Ectodermal cell (in vitro differentiated cells): ENCODE measurements at regions not wholly inside any gene's neighbourhood (a gene's known extent, or its start where the extent isn't known, plus 50 kb on each side); places are given as distances from the start of the nearest gene placed in this dataset.

Experiments
- H3K27ac ChIP-seq: 2 replicates; pipeline ENCODE4 v1.7.0; 2013; ENCODE audit warnings: mild to moderate bottlenecking, low read depth, low read length; ENCODE audit not compliant: insufficient read depth, poor library complexity, severe bottlenecking
- H3K27me3 ChIP-seq: 2 replicates; pipeline ENCODE4 v1.7.0; 2013; ENCODE audit warnings: mild to moderate bottlenecking, low read length; ENCODE audit not compliant: insufficient read depth, control insufficient read depth, poor library complexity, severe bottlenecking
- H3K36me3 ChIP-seq: one replicate; pipeline ENCODE4 v1.7.0; 2013; ENCODE audit warnings: low read length; ENCODE audit not compliant: control insufficient read depth, insufficient read depth
- H3K4me1 ChIP-seq: one replicate; pipeline ENCODE4 v1.7.0; 2013; ENCODE audit warnings: low read length; ENCODE audit not compliant: control insufficient read depth, insufficient read depth
- H3K4me3 ChIP-seq: 2 replicates; pipeline ENCODE4 v1.7.0; 2013; ENCODE audit warnings: low read depth, low read length, control low read depth; ENCODE audit not compliant: insufficient read depth
- H3K9me3 ChIP-seq: 2 replicates; pipeline ENCODE4 v1.7.0; 2013; ENCODE audit warnings: mild to moderate bottlenecking, low read length, moderate library complexity; ENCODE audit not compliant: control insufficient read depth
- WGBS, 2 experiments: methylation state at CpG; one replicate each; pipeline ENCODE4 v1.1.7; 2013; ENCODE audit warnings: missing lambda C conversion rate in 2 of 2; 5-methylcytosine and 5-hydroxymethylcytosine counted together

GRCh38 chr1:200337410-200337809, 72.4 kb downstream of the ZNF281 start:
- Histone ChIP-seq H3K9me3 (no peaks in the 10 kb centered on the region), H3K27me3 (no peaks in the 10 kb centered on the region), H3K27ac (no peak overlapping the region), H3K36me3 (no peaks in the 10 kb centered on the region), H3K4me3 (no peak overlapping the region), H3K4me1 (no peaks in the 10 kb centered on the region)
- WGBS, 2 experiments: 94 to 96% methylated on average over 2 of the region's 2 CpGs

GRCh38 chr1:200336901-200337391, 72.9 kb downstream of the ZNF281 start:
- Histone ChIP-seq H3K27ac (no peak overlapping the region), H3K4me1 (no peaks in the 10 kb centered on the region), H3K36me3 (no peaks in the 10 kb centered on the region), H3K4me3 (no peak overlapping the region), H3K27me3 (no peaks in the 10 kb centered on the region), H3K9me3 (no peaks in the 10 kb centered on the region)
- 69 to 75% methylated on average over 4 of the region's 4 CpGs for WGBS, 2 experiments

GRCh38 chr1:200336101-200336845, 73.6 kb downstream of the ZNF281 start:
- no peaks in the 10 kb centered on the region for H3K36me3 ChIP-seq
- no peak overlapping the region for H3K4me3 ChIP-seq
- H3K27me3 ChIP-seq: no peaks in the 10 kb centered on the region
- H3K4me1 ChIP-seq: no peaks in the 10 kb centered on the region
- no peak overlapping the region for H3K27ac ChIP-seq
- WGBS, 2 experiments: 91 to 92% methylated on average over 3 to 4 of the region's 4 CpGs
- H3K9me3 ChIP-seq: no peaks in the 10 kb centered on the region

GRCh38 chr1:200334661-200335256, 75.1 kb downstream of the ZNF281 start:
- WGBS, 2 experiments: 85 to 96% methylated on average over 2 of the region's 2 CpGs
- no peaks in the 10 kb centered on the region for H3K27me3 ChIP-seq
- no peak overlapping the region for H3K27ac ChIP-seq

GRCh38 chr1:200333329-200333728, 76.5 kb downstream of the ZNF281 start:
- 90 to 95% methylated on average over 7 of the region's 7 CpGs for WGBS, 2 experiments

More at GRCh38 chr1:200334661-200335256, 75.1 kb downstream of the ZNF281 start:
- Histone ChIP-seq H3K9me3 (no peaks in the 10 kb centered on the region), H3K4me1 (peaks cover 10% of the 10 kb centered on the region), H3K36me3 (no peaks in the 10 kb centered on the region), H3K4me3 (no peak overlapping the region)

GRCh38 chr1:200332716-200333115, 77.1 kb downstream of the ZNF281 start:
- no peaks in the 10 kb centered on the region for H3K9me3 ChIP-seq
- no peaks in the 10 kb centered on the region for H3K36me3 ChIP-seq
- no peak overlapping the region for H3K27ac ChIP-seq
- peaks cover 13% of the 10 kb centered on the region for H3K4me1 ChIP-seq
- H3K4me3 ChIP-seq: no peak overlapping the region
- no peaks in the 10 kb centered on the region for H3K27me3 ChIP-seq

More at GRCh38 chr1:200333329-200333728, 76.5 kb downstream of the ZNF281 start:
- Histone ChIP-seq H3K27ac (no peak overlapping the region), H3K4me1 (peaks cover 13% of the 10 kb centered on the region), H3K36me3 (no peaks in the 10 kb centered on the region), H3K4me3 (no peak overlapping the region), H3K9me3 (no peaks in the 10 kb centered on the region), H3K27me3 (no peaks in the 10 kb centered on the region)

- H3K4me3 ChIP-seq: no peak overlapping the region
- H3K27me3 ChIP-seq: peaks cover 7% of the 10 kb centered on the region
- WGBS, 2 experiments: 43% methylated on average over 15 of the region's 15 CpGs
- no peaks in the 10 kb centered on the region for H3K36me3 ChIP-seq
- no peaks in the 10 kb centered on the region for H3K9me3 ChIP-seq
- peaks cover 13% of the 10 kb centered on the region for H3K4me1 ChIP-seq
- peak overlapping the region; percentile 17 for H3K27ac ChIP-seq
Observed at GRCh38 chr1:200330741-200331428, 79.0 kb downstream of the ZNF281 start.

GRCh38 chr1:200329208-200329882, 80.5 kb downstream of the ZNF281 start:
- Histone ChIP-seq H3K27me3 (peaks cover 7% of the 10 kb centered on the region), H3K9me3 (no peaks in the 10 kb centered on the region), H3K27ac (no peak overlapping the region), H3K4me1 (peaks cover 13% of the 10 kb centered on the region), H3K4me3 (no peak overlapping the region), H3K36me3 (no peaks in the 10 kb centered on the region)
- WGBS, 2 experiments: 86 to 91% methylated on average over 7 of the region's 7 CpGs

- no peaks in the 10 kb centered on the region for H3K9me3 ChIP-seq
- H3K27ac ChIP-seq: no peak overlapping the region
- H3K4me1 ChIP-seq: peaks cover 13% of the 10 kb centered on the region
- no peak overlapping the region for H3K4me3 ChIP-seq
- 89 to 94% methylated on average over 2 of the region's 2 CpGs for WGBS, 2 experiments
- no peaks in the 10 kb centered on the region for H3K36me3 ChIP-seq
- H3K27me3 ChIP-seq: peaks cover 7% of the 10 kb centered on the region
Observed at GRCh38 chr1:200328379-200328778, 81.5 kb downstream of the ZNF281 start.
